Mammary epithelial cell (primary cell): ENCODE measurements at regions not wholly inside any gene's neighbourhood (a gene's known extent, or its start where the extent isn't known, plus 50 kb on each side); places are given as distances from the start of the nearest gene placed in this dataset.

Source experiments
- CTCF ChIP-seq, 2 donors: IDR thresholded peaks in 1 of 2; conservative IDR thresholded peaks in 1 of 2; 2 replicates each; pipeline ENCODE4 v1.5.1; 2011 to 2012; ENCODE audit warnings: inconsistent platforms in 2 of 2, low read length in 2 of 2, mild to moderate bottlenecking in 2 of 2, control low read depth in 1 of 2, low read depth in 1 of 2; ENCODE audit not compliant: insufficient read depth in 1 of 2; ENCODE audit errors: extremely low read depth in 1 of 2
- EZH2 ChIP-seq: IDR thresholded peaks from 2 replicates; pipeline ENCODE4 v1.6.1; 2012; ENCODE audit warnings: low read length, inconsistent platforms, borderline replicate concordance

GRCh38 chr1:214912127-214912526 lies 170.4 kb upstream of the KCNK2 start:
- TF ChIP-seq CTCF (conservative IDR thresholded peaks at IDR 0.05 in 1 of 2, IDR thresholded peaks at IDR 0.05 in 1 of 2; ENCODE audit: extremely low read depth in 1 of 2, insufficient read depth in 1 of 2, low read depth in 1 of 2, low read length in 2 of 2) (no peak), EZH2 (no peak)
